Activated CD4-positive, alpha-beta T cell treated with anti-CD3 and anti-CD28 coated beads for 36 hours (primary cell): ENCODE measurements at regions not wholly inside any gene's neighbourhood (a gene's known extent, or its start where the extent isn't known, plus 50 kb on each side); places are given as distances from the start of the nearest gene placed in this dataset.

Experiments used
- ATAC-seq: fragments of 200-7000 bp; cut with Tn5 transposase; one replicate; pipeline ENCODE4 v1.10.0; 2021; ENCODE audit warnings: mild to moderate bottlenecking, moderate library complexity
- CTCF ChIA-PET: fragments of 350-600 bp; sonication (Branson Sonifier 250); formaldehyde crosslinking; loops from one replicate; lab custom pipeline; 2021; ENCODE audit warnings: antibody characterized with exemption; lab: Charles Lee
- POLR2A ChIA-PET: fragments of 350-600 bp; sonication (Branson Sonifier 250); formaldehyde crosslinking; loops from one replicate; lab custom pipeline; 2021; ENCODE audit warnings: antibody characterized with exemption, inconsistent platforms; lab: Charles Lee
- DNase-seq: peaks from one replicate; pipeline ENCODE4 v3.0.0-alpha.2; 2020
- H3K27ac Mint-ChIP-seq: one replicate; pipeline ENCODE4 v1.8.0; 2021; ENCODE audit warnings: mixed read lengths
- H3K27me3 Mint-ChIP-seq: one replicate; pipeline ENCODE4 v1.8.0; 2021; ENCODE audit warnings: mixed read lengths
- H3K36me3 Mint-ChIP-seq: one replicate; pipeline ENCODE4 v1.8.0; 2021; ENCODE audit warnings: low read depth, mixed read lengths
- H3K4me1 Mint-ChIP-seq: one replicate; pipeline ENCODE4 v1.8.0; 2021; ENCODE audit warnings: mixed read lengths
- H3K4me3 Mint-ChIP-seq: one replicate; pipeline ENCODE4 v1.8.0; 2021; ENCODE audit warnings: mild to moderate bottlenecking, moderate library complexity, mixed read lengths
- H3K9me3 Mint-ChIP-seq: one replicate; pipeline ENCODE4 v1.8.0; 2021; ENCODE audit warnings: low read depth, mixed read lengths
- intact Hi-C, 2 experiments: fragments of 100-400 bp; cut with DNase I in 1 of 2; cut with micrococcal nuclease in 1 of 2; formaldehyde crosslinking; loops; one replicate each; pipeline versions ENCODE4 v1.14.2 to v1.15.1; 2022 to 2024; cut with DNase I, micrococcal nuclease

GRCh38 chr11:13225038-13226001, 52.3 kb upstream of the BMAL1 start:
- POLR2A ChIA-PET: no interaction called here
- H3K27ac Mint-ChIP-seq: no peak overlapping the region
- no peaks in the 10 kb centered on the region for H3K4me1 Mint-ChIP-seq
- CTCF ChIA-PET: interaction anchor here (0.7 to 1.3 kb wide), 3 partner anchors 10 to 148 kb away, joined by 3 read pairs; no protein-coding TSS in a partner anchor
- no peaks in the 10 kb centered on the region for H3K27me3 Mint-ChIP-seq
- no peaks in the 10 kb centered on the region for H3K36me3 Mint-ChIP-seq
- H3K9me3 Mint-ChIP-seq: no peaks in the 10 kb centered on the region
- H3K4me3 Mint-ChIP-seq: no peak overlapping the region
- intact Hi-C loops: no loop called here
- ATAC-seq (no peak), DNase-seq (no peak)

GRCh38 chr11:13227676-13228255, 49.8 kb upstream of the BMAL1 start:
- POLR2A ChIA-PET: interaction anchor here (0.6 kb wide), 1 partner anchor 172 kb away, joined by 3 read pairs; no protein-coding TSS in a partner anchor

More at GRCh38 chr11:13227676-13228255, 49.8 kb upstream of the BMAL1 start:
- no peak for ATAC-seq
- Mint-ChIP-seq H3K36me3 (no peaks in the 10 kb centered on the region), H3K4me3 (no peak overlapping the region), H3K27me3 (no peaks in the 10 kb centered on the region), H3K27ac (no peak overlapping the region), H3K9me3 (no peaks in the 10 kb centered on the region), H3K4me1 (no peaks in the 10 kb centered on the region)
- CTCF ChIA-PET: interaction anchor here (0.5 kb wide), 1 partner anchor 128 kb away, joined by 4 read pairs; no protein-coding TSS in a partner anchor
- DNase-seq: no peak
- intact Hi-C loops: no loop called here
